UCSD-AML1 (cell line): ENCODE measurements at regions not wholly inside any gene's neighbourhood (a gene's known extent, or its start where the extent isn't known, plus 50 kb on each side); places are given as distances from the start of the nearest gene placed in this dataset.
A peak's percentile ranks its signal among the peaks of the same experiment; 100 is the strongest.
"Not testable (repeated sequence)": the region's sequence is repeated elsewhere in the genome, so short reads cannot be mapped to it uniquely, and the experiment has no call there.

Source experiments
- DNase-seq: peaks from one replicate; lab custom pipeline; 2025; ENCODE audit not compliant: unreplicated experiment; lab: John Stamatoyannopoulos, UW

GRCh38 chr4:169898095-169898494 lies 128.1 kb downstream of the MFAP3L start:
- DNase-seq = no peak

GRCh38 chr4:169894767-169895166 lies 131.4 kb downstream of the MFAP3L start:
- DNase-seq = not testable (repeated sequence)

- no peak for DNase-seq
Observed at GRCh38 chr4:169885893-169886292, 128.1 kb upstream of the HPF1 start.

- no peak for DNase-seq
Observed at GRCh38 chr4:169881769-169882168, 124.0 kb upstream of the HPF1 start.

GRCh38 chr4:169870507-169870906 lies 112.8 kb upstream of the HPF1 start:
- DNase-seq = no peak

GRCh38 chr4:169869490-169869889 lies 111.7 kb upstream of the HPF1 start:
- no peak for DNase-seq

- DNase-seq = no peak
Observed at GRCh38 chr4:169861593-169861992, 103.8 kb upstream of the HPF1 start.

GRCh38 chr4:169859366-169860216 lies 101.8 kb upstream of the HPF1 start:
- no peak for DNase-seq

- peak; percentile 10 for DNase-seq
Observed at GRCh38 chr4:169854090-169854489, 96.3 kb upstream of the HPF1 start.

GRCh38 chr4:169852481-169852880 lies 94.7 kb upstream of the HPF1 start:
- DNase-seq = no peak

- DNase-seq = no peak
Observed at GRCh38 chr4:169851750-169852149, 94.0 kb upstream of the HPF1 start.

GRCh38 chr4:169849456-169849855 lies 91.7 kb upstream of the HPF1 start:
- no peak for DNase-seq

GRCh38 chr4:169848018-169848417 lies 90.3 kb upstream of the HPF1 start:
- no peak for DNase-seq

- no peak for DNase-seq
Observed at GRCh38 chr4:169847171-169847570, 89.4 kb upstream of the HPF1 start.

- DNase-seq = no peak
Observed at GRCh38 chr4:169846396-169846795, 88.7 kb upstream of the HPF1 start.

- no peak for DNase-seq
Observed at GRCh38 chr4:169841776-169842175, 84.0 kb upstream of the HPF1 start.

GRCh38 chr4:169840554-169840953 lies 82.8 kb upstream of the HPF1 start:
- no peak for DNase-seq

GRCh38 chr4:169828329-169828728 lies 70.6 kb upstream of the HPF1 start:
- not testable (repeated sequence) for DNase-seq

GRCh38 chr4:169826634-169827187 lies 69.0 kb upstream of the HPF1 start:
- DNase-seq = no peak

- peak; percentile 36 for DNase-seq
Observed at GRCh38 chr4:169823685-169824084, 65.9 kb upstream of the HPF1 start.

- no peak for DNase-seq
Observed at GRCh38 chr4:169821402-169821801, 63.7 kb upstream of the HPF1 start.

- DNase-seq = no peak
Observed at GRCh38 chr4:169818063-169818679, 60.4 kb upstream of the HPF1 start.
